Mesothelial cell of epicardium (in vitro differentiated cells): ENCODE measurements at regions not wholly inside any gene's neighbourhood (a gene's known extent, or its start where the extent isn't known, plus 50 kb on each side); places are given as distances from the start of the nearest gene placed in this dataset.

ENCODE experiments used
- DNase-seq, 2 experiments: peaks; one replicate each; pipeline ENCODE4 v3.0.0; 2021; ENCODE audit warnings: low spot score in 2 of 2; ENCODE audit not compliant: unreplicated experiment in 2 of 2
- H3K27ac Mint-ChIP-seq: 2 replicates; pipeline ENCODE4 v1.8.0; 2021; ENCODE audit warnings: mixed read lengths
- H3K27me3 Mint-ChIP-seq: 2 replicates; pipeline ENCODE4 v1.8.0; 2021; ENCODE audit warnings: low read depth, mixed read lengths
- H3K36me3 Mint-ChIP-seq: 2 replicates; pipeline ENCODE4 v1.8.0; 2021; ENCODE audit warnings: mixed read lengths
- H3K4me1 Mint-ChIP-seq: 2 replicates; pipeline ENCODE4 v1.8.0; 2021; ENCODE audit warnings: mixed read lengths
- H3K4me3 Mint-ChIP-seq: 2 replicates; pipeline ENCODE4 v1.8.0; 2021; ENCODE audit warnings: mild to moderate bottlenecking, moderate library complexity, mixed read lengths
- H3K9me3 Mint-ChIP-seq: 2 replicates; pipeline ENCODE4 v1.8.0; 2021; ENCODE audit warnings: mixed read lengths
- TF ChIP-seq, protein P1 (sequence below): fragments of 200-600 bp; sonication (generic); IDR thresholded peaks from one replicate; pipeline ENCODE4 v1.5.0; 2021; ENCODE audit warnings: antibody characterized with exemption; ENCODE audit not compliant: unreplicated experiment

- Mint-ChIP-seq H3K36me3 (peaks cover 9% of the 10 kb centered on the region), H3K27me3 (no peaks in the 10 kb centered on the region), H3K9me3 (peaks cover 23% of the 10 kb centered on the region), H3K4me1 (peaks cover 28% of the 10 kb centered on the region), H3K27ac (no peak overlapping the region), H3K4me3 (no peak overlapping the region)
- TF ChIP-seq, protein P1, sequence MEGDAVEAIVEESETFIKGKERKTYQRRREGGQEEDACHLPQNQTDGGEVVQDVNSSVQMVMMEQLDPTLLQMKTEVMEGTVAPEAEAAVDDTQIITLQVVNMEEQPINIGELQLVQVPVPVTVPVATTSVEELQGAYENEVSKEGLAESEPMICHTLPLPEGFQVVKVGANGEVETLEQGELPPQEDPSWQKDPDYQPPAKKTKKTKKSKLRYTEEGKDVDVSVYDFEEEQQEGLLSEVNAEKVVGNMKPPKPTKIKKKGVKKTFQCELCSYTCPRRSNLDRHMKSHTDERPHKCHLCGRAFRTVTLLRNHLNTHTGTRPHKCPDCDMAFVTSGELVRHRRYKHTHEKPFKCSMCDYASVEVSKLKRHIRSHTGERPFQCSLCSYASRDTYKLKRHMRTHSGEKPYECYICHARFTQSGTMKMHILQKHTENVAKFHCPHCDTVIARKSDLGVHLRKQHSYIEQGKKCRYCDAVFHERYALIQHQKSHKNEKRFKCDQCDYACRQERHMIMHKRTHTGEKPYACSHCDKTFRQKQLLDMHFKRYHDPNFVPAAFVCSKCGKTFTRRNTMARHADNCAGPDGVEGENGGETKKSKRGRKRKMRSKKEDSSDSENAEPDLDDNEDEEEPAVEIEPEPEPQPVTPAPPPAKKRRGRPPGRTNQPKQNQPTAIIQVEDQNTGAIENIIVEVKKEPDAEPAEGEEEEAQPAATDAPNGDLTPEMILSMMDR: no peak
- DNase-seq: no peak
Measured at GRCh38 chr3:176933704-176934103, 263.6 kb downstream of the TBL1XR1 start.

GRCh38 chr3:176932433-176932832, 264.8 kb downstream of the TBL1XR1 start:
- Mint-ChIP-seq H3K4me3 (no peak overlapping the region), H3K4me1 (peaks cover 21% of the 10 kb centered on the region), H3K36me3 (peaks cover 9% of the 10 kb centered on the region), H3K27me3 (no peaks in the 10 kb centered on the region), H3K9me3 (peaks cover 23% of the 10 kb centered on the region), H3K27ac (no peak overlapping the region)
- TF ChIP-seq, protein P1: no peak
- DNase-seq: no peak

DNA sequence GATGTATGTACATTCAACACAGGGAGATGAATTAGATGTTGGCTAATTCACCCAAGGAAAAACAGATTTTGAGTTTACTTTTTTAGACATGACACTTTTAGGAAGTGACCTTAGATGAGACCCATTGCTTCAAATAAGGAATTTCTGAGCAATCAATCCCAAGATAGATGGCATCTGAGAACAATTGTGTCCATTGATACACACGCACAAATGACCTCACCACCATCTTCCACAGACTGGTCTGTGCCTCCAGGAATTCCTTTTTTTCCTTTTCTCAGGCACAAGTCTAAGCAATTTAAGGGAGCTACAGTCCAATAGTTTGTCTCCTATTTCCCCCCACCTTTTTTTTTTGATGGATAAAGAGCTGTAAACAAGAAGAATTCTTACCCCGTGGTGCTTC, 265.3 kb downstream of the TBL1XR1 start:
- H3K4me1 Mint-ChIP-seq: peaks cover 18% of the 10 kb centered on the region
- TF ChIP-seq, protein P1: no peak
- no peak overlapping the region for H3K27ac Mint-ChIP-seq
- peaks cover 25% of the 10 kb centered on the region for H3K9me3 Mint-ChIP-seq
- H3K36me3 Mint-ChIP-seq: peaks cover 7% of the 10 kb centered on the region
- no peak for DNase-seq
- H3K4me3 Mint-ChIP-seq: no peak overlapping the region
- no peaks in the 10 kb centered on the region for H3K27me3 Mint-ChIP-seq

- H3K27me3 Mint-ChIP-seq: no peaks in the 10 kb centered on the region
- H3K27ac Mint-ChIP-seq: no peak overlapping the region
- H3K4me1 Mint-ChIP-seq: peaks cover 16% of the 10 kb centered on the region
- DNase-seq: no peak
- TF ChIP-seq, protein P1: no peak
- peaks cover 6% of the 10 kb centered on the region for H3K36me3 Mint-ChIP-seq
- H3K9me3 Mint-ChIP-seq: peaks cover 24% of the 10 kb centered on the region
- no peak overlapping the region for H3K4me3 Mint-ChIP-seq
Measured at GRCh38 chr3:176930942-176931341, 266.3 kb downstream of the TBL1XR1 start.

GRCh38 chr3:176928582-176928931, 268.7 kb downstream of the TBL1XR1 start:
- TF ChIP-seq, protein P1: no peak
- no peak overlapping the region for H3K27ac Mint-ChIP-seq
- peaks cover 2% of the 10 kb centered on the region for H3K36me3 Mint-ChIP-seq
- H3K27me3 Mint-ChIP-seq: no peaks in the 10 kb centered on the region
- no peak for DNase-seq
- peaks cover 10% of the 10 kb centered on the region for H3K4me1 Mint-ChIP-seq
- H3K4me3 Mint-ChIP-seq: no peak overlapping the region
- H3K9me3 Mint-ChIP-seq: peaks cover 15% of the 10 kb centered on the region
